IPS-15b (cell line): ENCODE measurements at regions not wholly inside any gene's neighbourhood (a gene's known extent, or its start where the extent isn't known, plus 50 kb on each side); places are given as distances from the start of the nearest gene placed in this dataset.

ENCODE experiments used
- H3K27me3 ChIP-seq: one replicate; pipeline ENCODE4 v1.6.1; 2013; ENCODE audit warnings: low read length; ENCODE audit not compliant: control insufficient read depth, insufficient read depth
- H3K36me3 ChIP-seq: one replicate; pipeline ENCODE4 v1.6.1; 2013; ENCODE audit warnings: low read length; ENCODE audit not compliant: control insufficient read depth, insufficient read depth
- H3K4me1 ChIP-seq: one replicate; pipeline ENCODE4 v1.6.1; 2013; ENCODE audit warnings: mild to moderate bottlenecking, low read length; ENCODE audit not compliant: control insufficient read depth, insufficient read depth
- H3K4me3 ChIP-seq: one replicate; pipeline ENCODE4 v1.5.1; 2013; ENCODE audit warnings: low read depth, low read length
- H3K9ac ChIP-seq: one replicate; pipeline ENCODE4 v1.6.1; 2013; ENCODE audit warnings: low read depth, mild to moderate bottlenecking, low read length
- H3K9me3 ChIP-seq: one replicate; pipeline ENCODE4 v1.6.1; 2013; ENCODE audit warnings: mild to moderate bottlenecking, low read length; ENCODE audit not compliant: control insufficient read depth, insufficient read depth

- Histone ChIP-seq H3K36me3 (no peaks in the 10 kb centered on the region), H3K4me3 (no peak overlapping the region), H3K4me1 (peaks cover 6% of the 10 kb centered on the region), H3K9me3 (no peaks in the 10 kb centered on the region), H3K27me3 (no peaks in the 10 kb centered on the region), H3K9ac (no peak overlapping the region)
These were observed 491.0 kb downstream of the FGF9 start for GRCh38 chr13:22161871-22162270.

- Histone ChIP-seq H3K9ac (no peak overlapping the region), H3K36me3 (no peaks in the 10 kb centered on the region), H3K4me3 (no peak overlapping the region), H3K27me3 (no peaks in the 10 kb centered on the region), H3K4me1 (peaks cover 6% of the 10 kb centered on the region), H3K9me3 (no peaks in the 10 kb centered on the region)
These were observed 492.0 kb downstream of the FGF9 start for GRCh38 chr13:22162889-22163288.

GRCh38 chr13:22168437-22169190, 497.7 kb downstream of the FGF9 start:
- H3K4me1 ChIP-seq, result peaks cover 4% of the 10 kb centered on the region
- peak overlapping the region; percentile 16 for H3K9ac ChIP-seq
- H3K36me3 ChIP-seq, result no peaks in the 10 kb centered on the region
- H3K4me3 ChIP-seq, result no peak overlapping the region
- no peaks in the 10 kb centered on the region for H3K9me3 ChIP-seq
- H3K27me3 ChIP-seq, result no peaks in the 10 kb centered on the region

- no peak overlapping the region for H3K4me3 ChIP-seq
- H3K9me3 ChIP-seq, result no peaks in the 10 kb centered on the region
- H3K36me3 ChIP-seq, result no peaks in the 10 kb centered on the region
- H3K9ac ChIP-seq, result no peak overlapping the region
- peaks cover 4% of the 10 kb centered on the region for H3K4me1 ChIP-seq
- no peaks in the 10 kb centered on the region for H3K27me3 ChIP-seq
These were observed 498.6 kb downstream of the FGF9 start for GRCh38 chr13:22169473-22169872.

GRCh38 chr13:22173610-22174009, 502.7 kb downstream of the FGF9 start:
- H3K27me3 ChIP-seq, result no peaks in the 10 kb centered on the region
- no peak overlapping the region for H3K4me3 ChIP-seq
- no peak overlapping the region for H3K9ac ChIP-seq
- no peaks in the 10 kb centered on the region for H3K9me3 ChIP-seq
- peaks cover 4% of the 10 kb centered on the region for H3K4me1 ChIP-seq
- no peaks in the 10 kb centered on the region for H3K36me3 ChIP-seq

GRCh38 chr13:22175241-22175640, 504.4 kb downstream of the FGF9 start:
- Histone ChIP-seq H3K36me3 (no peaks in the 10 kb centered on the region), H3K4me3 (no peak overlapping the region), H3K4me1 (no peaks in the 10 kb centered on the region), H3K27me3 (no peaks in the 10 kb centered on the region), H3K9ac (no peak overlapping the region), H3K9me3 (no peaks in the 10 kb centered on the region)

- Histone ChIP-seq H3K4me3 (no peak overlapping the region), H3K4me1 (no peaks in the 10 kb centered on the region), H3K9ac (no peak overlapping the region), H3K9me3 (no peaks in the 10 kb centered on the region), H3K36me3 (no peaks in the 10 kb centered on the region), H3K27me3 (no peaks in the 10 kb centered on the region)
These were observed 504.9 kb downstream of the FGF9 start for GRCh38 chr13:22175815-22176214.

- H3K27me3 ChIP-seq, result no peaks in the 10 kb centered on the region
- no peak overlapping the region for H3K4me3 ChIP-seq
- no peaks in the 10 kb centered on the region for H3K36me3 ChIP-seq
- H3K9me3 ChIP-seq, result no peaks in the 10 kb centered on the region
- H3K4me1 ChIP-seq, result no peaks in the 10 kb centered on the region
- H3K9ac ChIP-seq, result no peak overlapping the region
These were observed 506.2 kb downstream of the FGF9 start for GRCh38 chr13:22176968-22177520.

- Histone ChIP-seq H3K36me3 (no peaks in the 10 kb centered on the region), H3K27me3 (no peaks in the 10 kb centered on the region)
These were observed 508.0 kb downstream of the FGF9 start for GRCh38 chr13:22178878-22179277.

GRCh38 chr13:22187329-22187728, 516.5 kb downstream of the FGF9 start:
- Histone ChIP-seq H3K4me1 (no peaks in the 10 kb centered on the region), H3K27me3 (no peaks in the 10 kb centered on the region), H3K9ac (no peak overlapping the region), H3K36me3 (no peaks in the 10 kb centered on the region), H3K9me3 (no peaks in the 10 kb centered on the region), H3K4me3 (no peak overlapping the region)

More at GRCh38 chr13:22178878-22179277, 508.0 kb downstream of the FGF9 start:
- no peak overlapping the region for H3K4me3 ChIP-seq
- H3K9me3 ChIP-seq, result no peaks in the 10 kb centered on the region
- H3K9ac ChIP-seq, result no peak overlapping the region
- H3K4me1 ChIP-seq, result no peaks in the 10 kb centered on the region

- H3K4me1 ChIP-seq, result no peaks in the 10 kb centered on the region
- H3K36me3 ChIP-seq, result no peaks in the 10 kb centered on the region
- H3K9me3 ChIP-seq, result no peaks in the 10 kb centered on the region
- H3K4me3 ChIP-seq, result no peak overlapping the region
- H3K9ac ChIP-seq, result no peak overlapping the region
- no peaks in the 10 kb centered on the region for H3K27me3 ChIP-seq
These were observed 518.5 kb downstream of the FGF9 start for GRCh38 chr13:22189176-22190048.
